Fibroblast of skin of right biceps (primary cell): ENCODE measurements at regions not wholly inside any gene's neighbourhood (a gene's known extent, or its start where the extent isn't known, plus 50 kb on each side); places are given as distances from the start of the nearest gene placed in this dataset.
A peak's percentile ranks its signal among the peaks of the same experiment; 100 is the strongest.
"Not testable (repeated sequence)": the region's sequence is repeated elsewhere in the genome, so short reads cannot be mapped to it uniquely, and the experiment has no call there.

ENCODE experiments used
- DNase-seq: peaks from one replicate; pipeline ENCODE4 v3.0.0-alpha.2; 2013

DNA sequence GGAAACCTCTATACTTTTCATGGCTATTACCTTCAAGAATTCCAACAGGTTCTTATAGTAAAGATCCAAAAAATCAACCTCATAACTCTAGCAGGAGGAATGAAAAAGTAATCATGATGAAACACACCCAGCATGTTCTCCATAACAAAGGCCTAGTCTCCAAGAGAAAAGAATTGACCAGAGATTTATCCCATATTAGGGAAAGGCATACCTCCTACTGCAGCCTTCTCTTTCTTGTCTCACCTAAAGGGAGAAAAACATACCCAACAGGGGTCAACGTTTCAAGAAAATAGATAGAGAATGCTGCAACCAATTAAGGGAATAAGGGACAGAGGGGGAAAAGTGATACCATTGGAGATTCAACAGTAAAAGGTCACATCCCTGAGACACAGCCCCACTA, 262.5 kb downstream of the FRK start:
- DNase-seq: no peak

DNA sequence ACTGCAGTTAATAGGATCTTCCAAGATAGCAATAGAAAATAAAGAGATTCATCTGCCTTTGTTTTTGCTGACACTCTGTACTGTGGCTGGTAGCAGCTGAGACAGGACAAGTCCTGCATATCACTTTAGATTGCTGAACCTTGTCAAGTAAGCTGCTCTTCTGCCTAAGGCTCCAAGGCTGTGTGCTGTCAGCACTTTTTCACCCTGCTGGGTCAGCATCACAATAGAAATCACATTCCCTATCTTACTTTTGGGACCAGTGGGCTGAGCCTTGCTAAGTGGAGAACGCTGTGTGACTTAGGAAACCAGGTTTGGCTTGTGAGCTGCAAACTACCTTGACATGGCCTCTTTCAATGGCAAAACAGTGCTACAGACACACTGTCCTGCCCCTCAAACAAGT, 263.9 kb downstream of the FRK start:
- no peak for DNase-seq

DNA sequence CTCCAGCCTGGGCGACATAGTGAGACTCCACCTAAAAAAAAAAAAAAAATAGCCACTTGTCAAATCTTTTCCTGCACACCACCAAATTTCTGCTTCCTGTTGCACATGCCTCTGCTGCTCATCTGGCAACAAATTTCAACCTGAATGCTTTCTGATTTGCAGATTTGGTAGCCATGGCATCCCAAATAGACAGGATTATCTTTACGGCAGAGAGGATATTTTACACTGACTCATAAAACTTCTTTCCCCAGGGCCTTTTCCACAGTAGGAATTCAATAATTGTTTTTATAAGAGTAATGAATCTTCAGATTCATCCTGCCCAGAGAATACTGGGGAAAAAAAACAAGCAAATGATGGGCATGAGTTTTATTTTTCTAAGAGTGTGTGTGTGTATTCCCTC, 264.6 kb downstream of the FRK start:
- peak; percentile 3 for DNase-seq

DNA sequence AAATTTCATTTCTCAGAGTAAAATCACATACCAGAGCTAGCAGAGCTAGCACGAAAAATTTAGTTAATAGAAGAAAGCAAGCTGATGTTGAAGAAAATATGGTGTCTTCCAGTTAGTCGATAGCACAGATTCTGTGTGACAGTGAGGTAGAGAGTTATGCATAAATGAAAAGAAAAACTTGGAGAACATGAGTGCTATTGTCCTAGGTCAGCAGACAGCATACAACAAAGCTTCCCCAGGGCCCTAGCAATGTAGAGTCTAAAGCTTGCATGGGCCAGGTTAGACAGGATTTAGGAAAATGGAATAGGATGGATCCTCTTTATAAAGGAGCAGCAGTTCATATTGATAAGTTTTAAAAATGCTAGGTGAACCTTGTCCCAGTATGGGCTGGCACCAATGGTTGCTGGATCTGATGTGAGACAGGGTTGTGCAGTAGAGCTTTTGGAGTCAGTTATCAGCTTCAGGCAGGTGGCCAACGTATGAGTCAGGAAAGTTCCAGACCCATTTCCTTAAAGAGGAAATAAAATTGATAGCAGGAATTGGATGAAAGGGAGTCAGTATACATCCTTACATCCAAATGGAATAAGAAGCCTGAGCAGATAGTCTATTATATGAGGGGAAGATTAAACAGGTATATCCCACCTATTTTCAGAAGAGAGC, 277.2 kb downstream of the FRK start:
- peak; percentile 7 for DNase-seq

DNA sequence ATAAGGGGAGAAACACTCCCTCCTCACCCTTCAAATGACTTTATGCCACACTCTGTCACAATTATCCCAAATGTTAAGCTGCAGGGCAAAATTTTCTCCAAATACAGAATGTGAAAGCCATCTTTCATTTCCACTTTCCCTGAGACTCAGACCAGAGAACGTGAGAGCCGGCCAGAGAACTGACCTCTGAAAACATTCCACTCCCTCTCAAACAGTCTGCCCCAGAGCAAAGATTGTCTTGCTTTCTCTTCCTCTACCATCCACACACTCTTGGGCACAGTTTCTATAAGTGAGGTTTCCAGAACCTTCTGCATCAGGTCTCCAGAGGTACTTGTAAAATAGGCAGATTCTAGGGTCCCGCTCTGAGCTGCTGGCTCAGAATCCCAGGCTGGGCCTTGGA, 278.1 kb downstream of the FRK start:
- no peak for DNase-seq

DNA sequence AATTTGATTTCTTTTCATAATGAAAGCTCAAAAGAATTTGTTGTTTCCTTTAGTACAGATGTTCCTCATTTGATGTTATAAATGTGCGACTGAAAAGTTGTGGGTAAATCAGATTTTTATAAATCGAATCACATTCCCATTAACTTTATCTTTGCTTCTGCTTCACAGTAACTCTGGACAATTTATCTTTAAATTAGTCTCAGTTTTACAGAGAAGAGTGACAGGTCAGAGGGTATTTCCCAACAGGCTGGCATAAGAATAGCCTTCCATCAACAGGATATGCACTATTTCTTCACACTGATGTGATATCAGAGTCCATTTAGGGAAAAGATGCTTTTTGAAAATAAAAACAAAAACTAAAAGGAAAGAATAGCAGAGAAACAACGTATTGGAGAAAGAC, 286.9 kb downstream of the FRK start:
- DNase-seq: no peak

DNA sequence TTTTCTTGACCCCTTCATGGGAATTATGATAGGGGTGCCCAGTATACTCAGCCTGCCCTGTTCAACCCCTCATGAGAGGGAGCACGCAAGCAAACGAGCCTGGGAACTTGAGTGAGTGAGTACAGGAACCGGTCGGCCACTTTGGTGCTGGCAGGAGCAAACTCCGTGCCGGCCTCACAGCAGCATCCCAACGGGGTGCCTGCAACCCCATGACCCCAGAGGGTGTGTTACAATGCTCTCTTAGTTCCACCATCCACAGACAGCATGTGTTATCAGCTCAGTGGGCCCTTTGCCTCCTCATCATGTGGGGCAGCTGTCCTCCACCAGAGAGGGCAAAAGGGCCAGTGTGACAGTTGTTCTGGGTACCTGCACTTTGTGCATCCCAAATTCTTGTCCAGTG, 289.8 kb downstream of the FRK start:
- no peak for DNase-seq

DNA sequence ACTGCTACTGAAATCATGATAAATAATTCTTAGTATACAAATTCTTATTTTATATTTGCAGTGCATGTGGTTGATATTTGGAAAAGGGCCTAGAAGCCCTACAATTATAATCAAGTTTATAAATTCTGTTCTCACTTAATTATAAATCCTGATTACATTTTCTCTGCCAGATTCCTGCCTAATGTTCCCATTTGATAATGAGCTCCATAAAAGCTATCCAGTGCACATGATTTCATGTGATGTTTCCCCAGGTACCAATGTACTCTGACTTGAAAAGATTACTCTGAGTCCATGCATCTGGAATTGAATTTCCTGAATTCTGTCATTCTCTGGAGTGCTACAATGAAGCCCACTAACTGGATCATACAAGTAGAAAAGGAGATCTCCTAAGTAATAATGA, 292.2 kb downstream of the FRK start:
- DNase-seq: no peak

DNA sequence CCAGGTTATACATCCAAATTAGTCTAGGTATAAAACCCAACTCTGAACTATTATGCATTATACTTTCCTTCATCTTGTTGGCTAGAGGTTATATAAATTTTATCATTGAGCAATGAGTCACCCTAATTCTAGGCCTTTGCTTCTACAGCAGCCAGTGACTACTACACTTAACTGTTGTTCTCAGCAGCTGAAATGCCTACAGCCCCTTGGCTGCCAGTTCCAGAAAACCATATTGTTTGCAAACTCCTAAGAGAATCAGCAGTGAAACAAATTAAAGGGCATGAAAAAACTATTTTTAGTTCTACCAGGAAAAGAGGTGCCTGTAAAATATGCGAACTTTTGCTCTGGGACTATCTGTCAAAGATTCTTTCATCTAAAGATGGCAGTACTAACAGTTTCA, 292.8 kb downstream of the FRK start:
- no peak for DNase-seq

DNA sequence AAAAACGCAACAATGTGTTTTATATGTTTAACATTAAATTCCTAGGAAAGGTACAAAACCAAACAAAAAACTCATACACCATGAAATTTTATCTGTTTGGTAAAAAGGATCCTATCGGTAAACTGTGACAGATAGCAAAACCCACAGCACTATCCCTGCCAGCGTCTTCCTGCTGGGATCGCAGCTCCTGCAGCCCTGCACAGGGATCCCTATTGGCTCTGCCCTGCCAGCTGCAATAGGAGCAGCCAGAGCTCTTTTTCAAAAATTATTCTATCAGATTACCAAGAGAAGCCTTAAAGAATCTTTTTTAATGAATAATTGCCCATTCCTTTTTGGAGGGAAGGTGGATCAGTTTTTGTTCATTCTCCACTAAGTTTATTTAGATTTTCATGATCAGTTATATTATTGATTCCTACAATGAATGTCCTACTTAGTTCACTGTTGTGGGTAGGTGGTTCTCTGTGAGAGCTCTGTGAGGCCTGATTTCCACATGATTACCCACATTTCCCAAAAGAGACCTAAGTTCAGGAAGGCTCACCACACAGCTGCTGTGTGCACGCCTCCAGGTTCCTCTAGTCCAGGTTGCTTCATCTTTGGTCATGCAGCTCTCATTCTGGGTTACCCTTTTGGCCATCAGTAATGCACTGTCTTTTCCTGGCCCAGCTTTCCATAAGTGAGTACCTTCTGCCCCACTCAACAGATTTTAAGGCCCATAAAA, 293.8 kb downstream of the FRK start:
- no peak for DNase-seq

DNA sequence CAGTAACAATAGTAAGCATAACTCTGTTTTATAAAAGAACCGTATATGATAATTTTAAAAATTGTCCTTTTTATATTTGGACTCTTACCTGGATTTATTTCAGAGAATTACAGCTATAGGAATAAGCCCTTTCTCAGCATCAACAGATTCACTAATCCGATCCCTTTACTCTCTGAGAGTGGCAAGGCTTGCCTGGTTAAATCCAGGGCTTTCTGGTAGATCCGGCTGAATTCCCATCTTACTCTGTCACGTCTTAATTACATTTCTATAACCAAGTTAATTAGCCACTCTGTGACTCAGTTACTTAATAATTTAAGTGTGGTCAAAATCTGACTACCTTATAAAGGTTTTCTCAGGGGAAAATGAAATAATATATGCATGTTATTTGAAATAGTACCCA, 294.7 kb downstream of the FRK start:
- DNase-seq: no peak

DNA sequence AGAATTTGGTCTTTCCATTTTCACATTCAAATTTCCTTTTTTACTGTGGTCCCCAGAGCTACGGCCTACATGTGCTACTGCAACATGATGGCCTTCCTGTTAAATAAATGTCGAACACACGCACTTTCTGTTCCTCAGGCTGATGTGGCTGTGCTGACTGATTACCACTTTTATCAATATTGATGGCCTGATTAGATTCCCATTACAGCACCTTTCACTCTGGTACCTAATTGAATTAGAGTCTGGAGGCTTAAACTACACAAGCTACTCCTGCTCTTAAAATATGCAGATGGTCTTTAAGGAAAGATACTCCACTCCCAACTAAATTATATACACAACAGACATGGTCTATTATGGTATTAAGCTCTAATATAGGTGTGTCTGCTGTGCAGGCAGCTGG, 301.6 kb downstream of the FRK start:
- DNase-seq: no peak

DNA sequence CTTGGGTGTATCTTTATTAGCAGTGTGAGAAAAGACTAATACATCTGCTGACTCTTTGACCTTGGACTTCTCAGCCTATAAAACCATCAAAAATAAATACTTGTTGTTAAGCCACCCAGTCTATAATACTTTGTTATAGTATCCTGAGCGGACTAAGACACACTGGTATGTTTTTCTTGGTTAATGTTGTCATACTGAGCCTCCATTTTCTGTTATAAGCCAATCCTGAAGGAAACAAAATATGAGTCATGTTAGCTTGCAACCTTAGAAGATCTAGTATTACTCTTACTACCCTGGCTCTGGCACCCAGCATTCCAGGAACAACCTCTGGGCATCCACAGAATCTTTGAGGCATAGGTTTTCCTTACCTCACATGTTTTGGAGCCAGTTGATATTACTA, 307.2 kb downstream of the FRK start:
- peak; percentile 20 for DNase-seq

DNA sequence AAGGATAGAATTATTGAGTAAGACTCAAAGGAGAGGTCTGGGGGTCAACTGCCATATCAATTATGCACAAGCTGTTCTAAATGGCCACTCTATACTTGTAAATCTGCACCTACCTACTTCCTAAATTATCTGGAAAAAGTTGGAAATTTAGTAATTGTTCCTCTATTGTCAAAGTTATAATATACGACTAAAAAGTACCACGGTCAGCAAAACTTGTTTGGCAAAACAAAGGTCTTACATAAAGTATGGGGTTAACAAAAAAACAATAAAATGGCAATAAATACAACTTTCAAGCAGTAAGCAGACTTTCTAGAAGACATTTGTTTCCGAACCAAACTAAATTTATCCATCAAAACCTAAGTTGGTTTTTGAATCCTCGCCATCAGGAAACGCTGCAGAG, 309.7 kb downstream of the FRK start:
- DNase-seq: no peak

DNA sequence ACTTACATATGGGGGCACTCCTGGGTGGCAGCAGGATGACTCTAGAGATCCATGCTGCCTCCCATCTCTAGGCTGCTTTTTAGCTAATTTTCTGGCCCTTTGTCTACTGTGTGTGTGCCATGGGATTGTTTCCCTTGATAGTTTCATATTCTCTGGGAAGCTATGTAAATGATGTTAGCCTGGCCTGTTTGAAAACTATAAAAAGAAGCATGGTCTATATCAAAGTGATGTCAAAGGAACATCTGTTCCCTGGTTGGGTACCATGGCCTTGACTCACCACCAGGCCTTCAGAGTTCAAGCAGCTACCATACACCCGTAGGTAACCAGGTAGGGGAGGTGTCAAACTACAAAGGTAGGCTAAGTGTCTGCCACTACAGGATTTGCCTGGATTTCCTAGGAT, 310.4 kb downstream of the FRK start:
- no peak for DNase-seq

DNA sequence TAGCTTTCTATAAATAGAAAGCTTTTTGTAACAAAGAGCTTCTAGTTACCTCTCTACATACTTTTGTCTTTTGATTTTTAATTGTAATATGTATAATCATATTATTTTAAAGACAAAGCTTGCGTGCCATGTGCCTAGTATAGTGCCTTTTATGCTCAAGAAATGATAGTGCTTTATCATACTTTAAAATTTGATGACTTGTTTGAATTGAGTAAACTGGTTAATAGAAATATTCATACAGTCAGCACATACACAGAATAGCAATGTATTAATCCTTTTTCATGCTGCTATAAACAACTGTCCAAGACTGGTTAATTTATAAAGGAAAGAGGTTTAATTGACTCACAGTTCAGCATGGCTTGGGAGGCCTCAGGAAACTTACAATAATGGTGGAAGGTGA, 313.0 kb downstream of the FRK start:
- no peak for DNase-seq

DNA sequence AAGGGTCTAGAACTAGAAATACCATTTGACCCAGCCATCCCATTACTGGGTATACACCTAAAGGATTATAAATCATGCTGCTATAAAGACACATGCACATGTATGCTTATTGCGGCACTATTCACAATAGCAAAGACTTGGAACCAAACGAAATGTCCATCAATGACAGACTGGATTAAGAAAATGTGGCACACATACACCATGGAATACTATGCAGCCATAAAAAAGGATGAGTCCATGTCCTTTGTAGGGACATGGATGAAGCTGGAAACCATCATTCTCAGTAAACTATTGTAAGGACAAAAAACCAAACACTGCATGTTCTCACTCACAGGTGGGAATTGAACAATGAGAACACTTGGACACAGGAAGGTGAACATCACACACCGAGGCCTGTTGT, 314.1 kb downstream of the FRK start:
- not testable (repeated sequence) for DNase-seq

DNA sequence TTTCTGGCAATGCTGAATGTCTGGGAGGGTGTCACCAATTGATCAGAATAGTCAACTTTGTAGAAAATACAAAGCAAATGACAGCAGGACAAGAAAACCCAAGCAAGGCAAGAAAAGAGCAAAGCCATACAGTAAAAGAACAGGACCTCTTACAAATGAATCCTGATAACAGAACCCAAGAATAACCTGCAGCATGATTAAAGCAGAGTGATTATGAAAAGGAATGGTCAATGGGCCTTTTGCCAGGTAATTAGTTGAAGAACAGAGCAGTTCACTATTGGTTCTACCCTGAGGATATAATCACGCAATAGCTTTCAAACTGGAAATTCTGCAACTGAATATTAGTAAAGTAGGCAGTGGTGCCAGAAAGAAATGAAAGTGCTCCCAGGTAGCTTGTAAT, 319.8 kb downstream of the FRK start:
- DNase-seq: no peak

DNA sequence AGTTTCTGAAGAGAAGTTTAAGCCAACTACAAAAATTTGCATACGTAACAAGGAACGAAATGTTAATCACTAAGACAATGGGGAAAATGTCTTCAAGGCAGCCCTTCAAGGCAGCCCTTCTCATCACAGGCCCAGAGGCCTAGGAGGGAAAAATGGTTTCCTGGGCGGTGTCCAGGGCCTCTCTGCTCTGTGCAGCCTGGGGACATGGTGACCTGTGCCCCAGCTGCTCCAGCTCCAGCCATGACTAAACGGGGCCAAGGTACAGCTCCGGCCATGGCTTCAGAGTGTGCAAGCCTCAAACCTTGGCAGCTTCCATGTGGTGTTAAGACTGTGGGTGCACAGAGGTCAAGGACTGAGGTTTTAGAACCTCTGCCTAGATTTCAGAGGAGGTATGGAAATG, 325.1 kb downstream of the FRK start:
- no peak for DNase-seq

DNA sequence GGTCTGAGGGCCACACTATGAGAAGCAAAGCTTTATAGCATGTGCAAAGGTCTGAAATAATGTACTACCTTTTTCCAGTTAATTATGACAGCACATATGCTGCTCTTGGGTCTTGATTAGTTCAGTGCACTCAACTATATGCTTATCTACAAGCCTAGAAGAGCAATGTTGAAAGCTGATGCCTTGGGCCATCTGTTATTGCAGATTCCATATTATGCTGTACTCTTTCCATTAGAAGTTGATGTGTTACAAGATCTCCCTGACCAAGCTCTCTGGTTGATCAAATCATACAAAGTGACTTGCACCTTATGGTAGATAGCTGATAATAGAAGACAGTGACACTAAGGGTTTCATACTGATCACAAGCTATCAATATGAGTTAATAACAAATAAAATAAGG, 327.3 kb downstream of the FRK start:
- no peak for DNase-seq

DNA sequence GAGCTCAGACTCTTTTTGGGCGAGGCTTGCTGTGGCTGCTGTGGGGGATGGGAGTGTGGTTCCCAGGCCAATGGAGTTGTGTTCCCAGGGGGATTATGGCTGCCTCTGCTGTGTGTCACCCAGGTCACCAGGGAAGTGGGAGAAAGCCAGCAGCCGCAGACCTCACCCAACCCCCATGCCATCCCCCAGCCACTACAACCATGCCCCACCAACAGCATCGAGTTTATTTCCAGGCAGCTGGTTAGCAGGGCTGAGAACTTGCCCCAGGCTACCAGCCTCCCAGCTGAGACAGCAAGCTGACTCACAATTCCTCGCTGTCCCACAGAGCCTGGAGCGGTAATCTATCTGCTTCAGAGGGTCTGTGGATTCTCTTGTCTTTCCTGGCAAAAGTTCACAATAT, 331.7 kb downstream of the FRK start:
- DNase-seq: no peak

DNA sequence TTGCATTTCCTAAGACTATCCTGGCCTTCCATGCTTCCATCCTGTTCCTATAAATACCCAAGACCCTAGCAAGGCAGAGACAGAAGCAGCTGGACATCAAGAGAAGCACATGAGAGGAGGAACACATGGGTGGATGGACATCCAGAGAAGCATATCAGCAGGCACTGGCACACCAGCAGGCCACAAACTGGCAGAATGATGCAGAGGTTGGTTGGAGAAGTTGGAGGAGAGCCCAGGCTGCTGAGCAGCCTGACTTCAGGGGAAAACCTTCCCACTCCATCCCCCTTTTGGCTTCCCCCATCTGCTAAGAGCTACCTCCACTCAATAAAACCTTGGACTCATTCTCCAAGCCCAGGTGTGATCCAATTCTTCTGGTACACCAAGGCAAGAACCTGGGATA, 332.5 kb downstream of the FRK start:
- no peak for DNase-seq

DNA sequence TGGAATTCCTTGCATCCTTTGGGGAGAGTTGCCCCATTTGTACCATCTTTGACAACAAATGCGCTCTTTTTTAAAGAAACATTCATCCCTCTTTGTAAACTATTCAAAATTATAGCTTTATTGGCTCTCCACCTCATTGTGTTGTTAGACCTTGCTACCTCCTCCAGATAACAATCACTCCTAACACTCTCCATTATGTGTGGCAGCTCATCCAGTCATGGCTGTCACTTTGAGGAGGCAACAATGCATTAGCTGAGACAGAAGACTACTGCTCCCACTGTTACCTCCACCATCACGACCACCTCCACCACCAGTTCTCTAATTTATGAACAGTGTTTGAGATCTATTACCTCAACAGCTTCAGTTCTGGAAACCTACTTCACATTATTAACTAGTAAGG, 339.1 kb downstream of the FRK start:
- no peak for DNase-seq

DNA sequence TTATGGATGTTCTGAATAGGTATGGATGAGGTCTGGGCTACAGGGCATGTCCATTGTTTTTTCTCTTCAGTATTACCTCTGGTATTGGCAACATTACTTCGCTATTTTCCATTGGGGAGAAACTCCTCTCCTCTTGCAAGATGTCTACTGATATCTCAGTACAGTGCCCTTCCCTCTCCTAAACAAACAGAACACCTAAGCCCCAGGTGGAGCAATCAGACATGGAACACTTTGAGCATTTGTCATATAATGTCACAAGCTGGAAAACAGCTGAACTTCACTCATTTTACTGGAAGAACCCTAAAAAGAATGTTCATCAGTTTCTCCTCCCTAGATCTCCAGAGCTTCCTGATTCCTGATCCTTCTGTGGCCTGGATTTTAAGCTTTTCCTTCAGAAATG, 339.8 kb downstream of the FRK start:
- no peak for DNase-seq

DNA sequence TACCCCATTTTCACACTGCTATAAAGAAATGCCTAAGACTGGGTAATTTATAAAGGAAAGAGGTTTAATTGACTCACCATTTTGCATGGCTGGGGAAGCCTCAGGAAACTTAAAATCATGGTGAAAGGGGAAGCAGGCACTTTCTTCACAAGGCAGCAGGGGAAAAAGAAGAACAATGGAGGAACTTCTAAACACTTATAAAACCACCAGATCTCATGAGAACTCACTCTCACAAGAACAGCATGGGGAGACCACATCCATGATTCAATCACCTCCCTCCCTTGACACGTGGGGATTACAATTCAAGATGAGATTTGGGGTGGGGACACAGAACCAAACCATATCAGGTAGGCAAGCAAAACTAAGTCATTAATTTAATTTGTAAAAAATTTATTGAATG, 343.2 kb downstream of the FRK start:
- DNase-seq: no peak
